ENCODE measurements at regions not wholly inside any gene's neighbourhood (a gene's known extent, or its start where the extent isn't known, plus 50 kb on each side); places are given as distances from the start of the nearest gene placed in this dataset.
"Not testable (repeated sequence)": the region's sequence is repeated elsewhere in the genome, so short reads cannot be mapped to it uniquely, and the experiment has no call there.

GRCh38 chr7:131627735-131628190, 71.3 kb upstream of the PODXL start:
- Histone ChIP-seq H3K9me3 (ENCODE audit: low read depth, low read length, poor library complexity, severe bottlenecking) (no peaks in the 10 kb centered on the region), H3K4me3 (ENCODE audit: low read depth, low read length, poor library complexity, severe bottlenecking) (no peak overlapping the region), H3K4me1 (ENCODE audit: insufficient read depth, low read length, poor library complexity, severe bottlenecking) (no peaks in the 10 kb centered on the region), H3K36me3 (ENCODE audit: insufficient read depth, low read length, poor library complexity, severe bottlenecking) (no peaks in the 10 kb centered on the region), H3K27me3 (replicated peaks; ENCODE audit: insufficient read depth, low read depth, low read length, poor library complexity) (no peaks in the 10 kb centered on the region), H3K27ac (ENCODE audit: low read depth, low read length, poor library complexity, severe bottlenecking) (no peak overlapping the region)
- ChIA-PET POLR2A (ENCODE audit: low non-redundant PET) (no interaction called here), CTCF (no interaction called here)
- no peak for DNase-seq (ENCODE audit: low spot score)
- no TSS peak for BruUV-seq (replicated peaks)
- intact Hi-C loops (cut with micrococcal nuclease; ENCODE audit: unreplicated experiment): no loop called here
- no peak for TF ChIP-seq EZH2 (IDR thresholded peaks at IDR 0.05; ENCODE audit: borderline replicate concordance, low read depth, low read length, poor library complexity, severe bottlenecking)
- TF ChIP-seq CTCF (conservative IDR thresholded peaks at IDR 0.05; ENCODE audit: low read depth, low read length): no peak

- no peak for TF ChIP-seq EZH2 (IDR thresholded peaks at IDR 0.05; ENCODE audit: borderline replicate concordance, low read depth, low read length, poor library complexity, severe bottlenecking)
- no peak for TF ChIP-seq CTCF (conservative IDR thresholded peaks at IDR 0.05; ENCODE audit: low read depth, low read length)
Measured at GRCh38 chr7:131626643-131627042, 70.2 kb upstream of the PODXL start.

GRCh38 chr7:131625817-131626372, 69.5 kb upstream of the PODXL start:
- Histone ChIP-seq H3K4me1 (ENCODE audit: insufficient read depth, low read length, poor library complexity, severe bottlenecking) (no peaks in the 10 kb centered on the region), H3K36me3 (ENCODE audit: insufficient read depth, low read length, poor library complexity, severe bottlenecking) (no peaks in the 10 kb centered on the region), H3K4me3 (ENCODE audit: low read depth, low read length, poor library complexity, severe bottlenecking) (no peak overlapping the region), H3K27me3 (replicated peaks; ENCODE audit: insufficient read depth, low read depth, low read length, poor library complexity) (no peaks in the 10 kb centered on the region), H3K9me3 (ENCODE audit: low read depth, low read length, poor library complexity, severe bottlenecking) (no peaks in the 10 kb centered on the region), H3K27ac (ENCODE audit: low read depth, low read length, poor library complexity, severe bottlenecking) (no peak overlapping the region)
- TF ChIP-seq CTCF (conservative IDR thresholded peaks at IDR 0.05; ENCODE audit: low read depth, low read length) (no peak), EZH2 (IDR thresholded peaks at IDR 0.05; ENCODE audit: borderline replicate concordance, low read depth, low read length, poor library complexity, severe bottlenecking) (no peak)
- no TSS peak for BruUV-seq (replicated peaks)
- intact Hi-C loops (cut with micrococcal nuclease; ENCODE audit: unreplicated experiment): no loop called here
- ChIA-PET POLR2A (ENCODE audit: low non-redundant PET) (no interaction called here), CTCF (no interaction called here)
- DNase-seq (ENCODE audit: low spot score): no peak

More at GRCh38 chr7:131626643-131627042, 70.2 kb upstream of the PODXL start:
- no peaks in the 10 kb centered on the region for H3K4me1 ChIP-seq (ENCODE audit: insufficient read depth, low read length, poor library complexity, severe bottlenecking)
- intact Hi-C loops (cut with micrococcal nuclease; ENCODE audit: unreplicated experiment): no loop called here
- no peaks in the 10 kb centered on the region for H3K9me3 ChIP-seq (ENCODE audit: low read depth, low read length, poor library complexity, severe bottlenecking)
- BruUV-seq (replicated peaks): no TSS peak
- ChIA-PET CTCF (no interaction called here), POLR2A (ENCODE audit: low non-redundant PET) (no interaction called here)
- H3K27me3 ChIP-seq (replicated peaks; ENCODE audit: insufficient read depth, low read depth, low read length, poor library complexity): no peaks in the 10 kb centered on the region
- no peak for DNase-seq (ENCODE audit: low spot score)
- no peaks in the 10 kb centered on the region for H3K36me3 ChIP-seq (ENCODE audit: insufficient read depth, low read length, poor library complexity, severe bottlenecking)
- H3K27ac ChIP-seq (ENCODE audit: low read depth, low read length, poor library complexity, severe bottlenecking): no peak overlapping the region
- H3K4me3 ChIP-seq (ENCODE audit: low read depth, low read length, poor library complexity, severe bottlenecking): no peak overlapping the region

GRCh38 chr7:131625345-131625744, 68.9 kb upstream of the PODXL start:
- H3K36me3 ChIP-seq (ENCODE audit: insufficient read depth, low read length, poor library complexity, severe bottlenecking); BruUV-seq (replicated peaks); CTCF ChIA-PET; intact Hi-C loops (cut with micrococcal nuclease; ENCODE audit: unreplicated experiment); POLR2A ChIA-PET (ENCODE audit: low non-redundant PET); DNase-seq (ENCODE audit: low spot score); H3K9me3 ChIP-seq (ENCODE audit: low read depth, low read length, poor library complexity, severe bottlenecking); H3K4me3 ChIP-seq (ENCODE audit: low read depth, low read length, poor library complexity, severe bottlenecking); H3K27me3 ChIP-seq (replicated peaks; ENCODE audit: insufficient read depth, low read depth, low read length, poor library complexity); H3K27ac ChIP-seq (ENCODE audit: low read depth, low read length, poor library complexity, severe bottlenecking); H3K4me1 ChIP-seq (ENCODE audit: insufficient read depth, low read length, poor library complexity, severe bottlenecking): not testable (repeated sequence)

Data from A673 (cell line).